Renal cortex interstitium (tissue), 11 donors: ENCODE measurements at regions not wholly inside any gene's neighbourhood (a gene's known extent, or its start where the extent isn't known, plus 50 kb on each side); places are given as distances from the start of the nearest gene placed in this dataset.
"Not testable (repeated sequence)": the region's sequence is repeated elsewhere in the genome, so short reads cannot be mapped to it uniquely, and the experiment has no call there.

Experiments used
- DNase-seq, 11 donors: peaks; one replicate each; pipeline ENCODE4 v3.0.0-alpha.2; 2013; ENCODE audit warnings: low read depth in 9 of 11, low spot score in 4 of 11; ENCODE audit errors: extremely low read depth in 1 of 11

GRCh38 chr10:120181154-120181553, 275.9 kb upstream of the PLPP4 start:
- no peak for DNase-seq

- no peak for DNase-seq
These were observed 274.6 kb upstream of the PLPP4 start for GRCh38 chr10:120182431-120182830.

GRCh38 chr10:120183546-120183945, 273.5 kb upstream of the PLPP4 start:
- no peak for DNase-seq

GRCh38 chr10:120184547-120185337, 272.3 kb upstream of the PLPP4 start:
- DNase-seq = no peak

GRCh38 chr10:120186506-120186905, 270.5 kb upstream of the PLPP4 start:
- no peak for DNase-seq

GRCh38 chr10:120187168-120187567, 269.9 kb upstream of the PLPP4 start:
- not testable (repeated sequence) for DNase-seq

- DNase-seq = no peak
These were observed 268.1 kb upstream of the PLPP4 start for GRCh38 chr10:120188950-120189349.

- no peak for DNase-seq
These were observed 260.9 kb upstream of the PLPP4 start for GRCh38 chr10:120195984-120196712.

GRCh38 chr10:120204877-120205276, 252.2 kb upstream of the PLPP4 start:
- DNase-seq = no peak

- no peak for DNase-seq
These were observed 251.5 kb upstream of the PLPP4 start for GRCh38 chr10:120205368-120206018.

- DNase-seq = no peak
These were observed 248.5 kb upstream of the PLPP4 start for GRCh38 chr10:120208488-120208887.

- DNase-seq = no peak
These were observed 247.8 kb upstream of the PLPP4 start for GRCh38 chr10:120209124-120209762.

- DNase-seq = no peak
These were observed 244.8 kb upstream of the PLPP4 start for GRCh38 chr10:120212275-120212674.

- DNase-seq = not testable (repeated sequence)
These were observed 243.7 kb upstream of the PLPP4 start for GRCh38 chr10:120213283-120213682.

- DNase-seq = no peak
These were observed 239.3 kb upstream of the PLPP4 start for GRCh38 chr10:120217736-120218135.

- DNase-seq = peak in 2 of 11 donors; percentile 4 to 8
These were observed 235.0 kb upstream of the PLPP4 start for GRCh38 chr10:120221873-120222485.

- DNase-seq = no peak
These were observed 227.4 kb upstream of the PLPP4 start for GRCh38 chr10:120229641-120230040.

GRCh38 chr10:120239695-120240094, 217.3 kb upstream of the PLPP4 start:
- not testable (repeated sequence) for DNase-seq

- no peak for DNase-seq
These were observed 205.1 kb upstream of the PLPP4 start for GRCh38 chr10:120251821-120252442.
